LNCAP (cell line): ENCODE measurements at regions not wholly inside any gene's neighbourhood (a gene's known extent, or its start where the extent isn't known, plus 50 kb on each side); places are given as distances from the start of the nearest gene placed in this dataset.

Experiments used
- CTCF ChIP-seq: fragments of 450-650 bp; IDR thresholded peaks from 2 replicates; pipeline ENCODE4 v1.5.1; 2017; ENCODE audit warnings: mild to moderate bottlenecking

GRCh38 chr3:68676136-68676535 is 256.2 kb downstream of the TAFA4 start:
- no peak for TF ChIP-seq CTCF

GRCh38 chr3:68667346-68667745 is 265.0 kb downstream of the TAFA4 start:
- TF ChIP-seq CTCF, result no peak

GRCh38 chr3:68666429-68667136 is 265.8 kb downstream of the TAFA4 start:
- TF ChIP-seq CTCF, result no peak

GRCh38 chr3:68664276-68664675 is 268.1 kb downstream of the TAFA4 start:
- TF ChIP-seq CTCF, result no peak

- TF ChIP-seq CTCF, result no peak
Measured at GRCh38 chr3:68662176-68662575, 270.2 kb downstream of the TAFA4 start.

- TF ChIP-seq CTCF, result no peak
Measured at GRCh38 chr3:68648494-68648893, 283.9 kb downstream of the TAFA4 start.

- TF ChIP-seq CTCF, result no peak
Measured at GRCh38 chr3:68631850-68632545, 300.3 kb downstream of the TAFA4 start.
